ENCODE measurements at regions not wholly inside any gene's neighbourhood (a gene's known extent, or its start where the extent isn't known, plus 50 kb on each side); places are given as distances from the start of the nearest gene placed in this dataset.
"Not testable (repeated sequence)": the region's sequence is repeated elsewhere in the genome, so short reads cannot be mapped to it uniquely, and the experiment has no call there.

DNA sequence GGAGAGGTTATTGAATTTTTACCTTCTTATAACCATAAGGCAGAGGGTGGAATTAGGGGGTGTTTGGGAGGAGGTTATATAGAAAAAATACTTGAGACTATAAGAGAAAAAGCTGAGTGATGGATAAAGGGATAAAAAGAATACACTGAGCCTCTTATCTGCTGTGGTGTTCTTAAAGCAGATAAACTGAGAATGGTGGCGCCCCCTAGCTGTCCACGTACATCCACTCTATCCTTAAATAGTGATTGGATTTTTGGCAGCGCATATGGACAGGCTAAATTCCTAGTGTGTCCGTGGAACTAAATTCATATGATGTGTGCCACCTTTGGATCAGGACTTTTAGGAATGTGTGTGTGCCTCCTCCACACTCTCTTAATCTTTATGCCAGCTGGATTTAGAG is 121.1 kb downstream of the OXSM start:
- Histone ChIP-seq H3K4me1 (ENCODE audit: control insufficient read depth, insufficient read depth, low read length) (peaks cover 6% of the 10 kb centered on the region), H3K4me3 (ENCODE audit: low read depth, low read length) (no peak overlapping the region), H3K9me3 (ENCODE audit: control insufficient read depth, insufficient read depth, low read depth, low read length) (no peaks in the 10 kb centered on the region)

DNA sequence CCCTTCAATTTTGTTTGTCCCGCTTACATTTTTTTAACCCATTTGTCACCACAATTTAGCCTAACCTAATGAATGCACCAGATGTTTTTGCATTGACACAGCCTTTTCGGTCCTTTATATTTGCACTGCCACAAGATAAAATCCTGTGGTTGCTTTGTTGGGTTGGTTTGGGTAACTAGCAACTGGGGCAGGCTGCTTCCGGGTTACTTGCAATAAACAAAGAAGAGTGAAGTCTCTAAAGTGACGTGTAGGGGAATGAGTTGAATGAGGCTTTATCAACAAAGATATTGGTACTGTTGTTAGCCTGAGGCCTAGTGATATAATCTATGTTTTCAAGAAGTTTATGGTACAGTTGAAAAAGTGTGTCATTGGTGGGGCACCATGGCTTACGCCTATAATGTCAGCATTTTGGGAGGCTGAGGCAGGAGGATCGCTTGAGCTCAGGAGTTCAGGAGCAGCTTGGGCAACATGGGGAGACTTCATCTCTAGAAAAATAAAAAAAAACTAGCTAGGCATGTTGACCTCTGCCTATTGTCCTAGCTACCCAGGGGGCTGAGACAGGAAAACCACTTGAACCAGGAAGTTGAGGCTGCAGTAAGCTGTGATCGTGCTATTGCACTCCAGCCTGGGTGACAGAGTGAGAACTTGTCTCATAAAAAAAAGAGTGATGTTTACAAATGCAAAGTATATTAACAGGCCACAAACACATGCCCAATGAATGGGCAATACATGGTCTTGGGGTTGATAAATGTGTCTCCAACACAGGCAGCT is 121.8 kb downstream of the OXSM start:
- Histone ChIP-seq H3K36me3 (ENCODE audit: control insufficient read depth, insufficient read depth, low read length) (no peaks in the 10 kb centered on the region), H3K27ac (ENCODE audit: low read depth, low read length) (no peak overlapping the region)

More for the DNA sequence above, 121.1 kb downstream of the OXSM start:
- Histone ChIP-seq H3K27me3 (ENCODE audit: control insufficient read depth, insufficient read depth, low read length) (no peaks in the 10 kb centered on the region), H3K27ac (ENCODE audit: low read depth, low read length) (no peak overlapping the region), H3K36me3 (ENCODE audit: control insufficient read depth, insufficient read depth, low read length) (no peaks in the 10 kb centered on the region), H3K9ac (ENCODE audit: low read length) (no peak overlapping the region)

DNA sequence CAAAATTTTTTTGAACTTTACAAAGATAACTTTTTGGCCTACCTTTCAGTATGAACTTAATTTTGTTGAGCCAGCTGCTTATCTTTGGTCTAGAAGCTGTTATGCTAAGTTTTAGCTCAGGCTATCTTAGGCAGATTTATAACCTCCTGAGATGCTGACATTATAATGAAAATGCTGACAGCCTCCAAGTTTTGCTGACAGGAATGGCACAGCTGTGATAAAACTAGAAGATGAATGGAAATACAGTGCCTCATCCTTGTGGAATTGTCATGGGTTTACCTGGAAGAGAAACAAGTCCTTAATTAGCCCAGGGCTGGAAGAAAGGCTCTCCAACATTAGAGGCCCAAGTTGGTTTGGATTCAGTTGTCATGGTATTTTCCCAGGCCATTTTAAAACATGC is 123.3 kb downstream of the OXSM start:
- Histone ChIP-seq H3K9me3 (ENCODE audit: control insufficient read depth, insufficient read depth, low read depth, low read length) (no peaks in the 10 kb centered on the region), H3K27ac (ENCODE audit: low read depth, low read length) (no peak overlapping the region), H3K4me3 (ENCODE audit: low read depth, low read length) (no peak overlapping the region), H3K27me3 (ENCODE audit: control insufficient read depth, insufficient read depth, low read length) (no peaks in the 10 kb centered on the region), H3K36me3 (ENCODE audit: control insufficient read depth, insufficient read depth, low read length) (no peaks in the 10 kb centered on the region), H3K4me1 (ENCODE audit: control insufficient read depth, insufficient read depth, low read length) (no peaks in the 10 kb centered on the region), H3K9ac (ENCODE audit: low read length) (no peak overlapping the region)

More for the DNA sequence above, 121.8 kb downstream of the OXSM start:
- no peak overlapping the region for H3K4me3 ChIP-seq (ENCODE audit: low read depth, low read length)
- H3K27me3 ChIP-seq (ENCODE audit: control insufficient read depth, insufficient read depth, low read length) = no peaks in the 10 kb centered on the region
- H3K9ac ChIP-seq (ENCODE audit: low read length) = no peak overlapping the region
- H3K9me3 ChIP-seq (ENCODE audit: control insufficient read depth, insufficient read depth, low read depth, low read length) = no peaks in the 10 kb centered on the region
- H3K4me1 ChIP-seq (ENCODE audit: control insufficient read depth, insufficient read depth, low read length) = no peaks in the 10 kb centered on the region

DNA sequence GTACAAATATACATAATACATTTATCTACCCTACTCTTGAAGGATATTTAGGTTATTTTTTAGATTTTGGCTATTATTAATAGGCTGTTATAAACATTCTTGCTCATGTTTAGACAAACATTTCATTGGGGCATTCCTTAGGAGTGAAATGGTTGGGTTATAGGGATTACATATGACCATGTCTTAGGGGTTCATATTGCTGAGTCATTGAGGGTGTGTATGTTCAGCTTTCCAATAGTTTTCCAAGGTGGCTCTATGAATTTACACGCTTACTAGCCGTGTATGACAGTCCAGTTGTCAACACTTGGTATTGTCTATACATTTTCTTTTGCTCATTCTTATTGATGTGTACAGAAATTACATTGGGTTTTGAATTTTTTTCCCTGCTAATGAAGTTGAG is 125.8 kb downstream of the OXSM start:
- Histone ChIP-seq H3K36me3 (ENCODE audit: control insufficient read depth, insufficient read depth, low read length) (no peaks in the 10 kb centered on the region), H3K9ac (ENCODE audit: low read length) (no peak overlapping the region), H3K4me1 (ENCODE audit: control insufficient read depth, insufficient read depth, low read length) (no peaks in the 10 kb centered on the region), H3K27ac (ENCODE audit: low read depth, low read length) (no peak overlapping the region), H3K9me3 (ENCODE audit: control insufficient read depth, insufficient read depth, low read depth, low read length) (no peaks in the 10 kb centered on the region), H3K27me3 (ENCODE audit: control insufficient read depth, insufficient read depth, low read length) (no peaks in the 10 kb centered on the region), H3K4me3 (ENCODE audit: low read depth, low read length) (no peak overlapping the region)

DNA sequence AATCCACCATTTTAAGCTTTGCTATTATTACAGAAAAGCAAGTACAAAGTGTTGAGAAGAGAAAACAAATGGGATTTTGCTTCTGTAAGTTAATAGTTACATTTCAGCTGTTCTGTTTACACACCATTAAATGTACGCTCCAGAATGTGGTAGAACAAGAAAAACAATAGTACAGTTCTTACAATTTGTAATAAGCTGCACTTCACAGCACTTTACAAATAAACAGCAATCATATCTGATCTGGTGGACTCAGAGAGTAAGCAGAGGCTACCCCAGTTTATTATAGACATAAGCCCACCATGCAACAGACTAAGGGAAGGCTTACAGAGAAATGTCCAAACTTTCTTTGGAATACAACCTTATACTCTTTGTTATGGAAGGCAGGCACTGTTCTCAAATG is 126.4 kb downstream of the OXSM start:
- Histone ChIP-seq H3K9ac (ENCODE audit: low read length) (no peak overlapping the region), H3K27ac (ENCODE audit: low read depth, low read length) (no peak overlapping the region), H3K4me3 (ENCODE audit: low read depth, low read length) (no peak overlapping the region), H3K27me3 (ENCODE audit: control insufficient read depth, insufficient read depth, low read length) (no peaks in the 10 kb centered on the region), H3K9me3 (ENCODE audit: control insufficient read depth, insufficient read depth, low read depth, low read length) (no peaks in the 10 kb centered on the region), H3K4me1 (ENCODE audit: control insufficient read depth, insufficient read depth, low read length) (no peaks in the 10 kb centered on the region), H3K36me3 (ENCODE audit: control insufficient read depth, insufficient read depth, low read length) (no peaks in the 10 kb centered on the region)

- H3K4me3 ChIP-seq (ENCODE audit: low read depth, low read length); H3K4me1 ChIP-seq (ENCODE audit: control insufficient read depth, insufficient read depth, low read length); H3K27me3 ChIP-seq (ENCODE audit: control insufficient read depth, insufficient read depth, low read length); H3K36me3 ChIP-seq (ENCODE audit: control insufficient read depth, insufficient read depth, low read length); H3K9me3 ChIP-seq (ENCODE audit: control insufficient read depth, insufficient read depth, low read depth, low read length); H3K27ac ChIP-seq (ENCODE audit: low read depth, low read length); H3K9ac ChIP-seq (ENCODE audit: low read length): not testable (repeated sequence)
These were observed 142.1 kb downstream of the OXSM start for GRCh38 chr3:25931967-25932366.

- Histone ChIP-seq H3K27ac (ENCODE audit: low read depth, low read length) (no peak overlapping the region), H3K9me3 (ENCODE audit: control insufficient read depth, insufficient read depth, low read depth, low read length) (no peaks in the 10 kb centered on the region), H3K4me3 (ENCODE audit: low read depth, low read length) (no peak overlapping the region), H3K4me1 (ENCODE audit: control insufficient read depth, insufficient read depth, low read length) (no peaks in the 10 kb centered on the region), H3K9ac (ENCODE audit: low read length) (no peak overlapping the region), H3K36me3 (ENCODE audit: control insufficient read depth, insufficient read depth, low read length) (no peaks in the 10 kb centered on the region), H3K27me3 (ENCODE audit: control insufficient read depth, insufficient read depth, low read length) (no peaks in the 10 kb centered on the region)
These were observed 148.9 kb downstream of the OXSM start for GRCh38 chr3:25938566-25939325.

GRCh38 chr3:25940935-25941334 is 151.0 kb downstream of the OXSM start:
- H3K27ac ChIP-seq (ENCODE audit: low read depth, low read length) = no peak overlapping the region

DNA sequence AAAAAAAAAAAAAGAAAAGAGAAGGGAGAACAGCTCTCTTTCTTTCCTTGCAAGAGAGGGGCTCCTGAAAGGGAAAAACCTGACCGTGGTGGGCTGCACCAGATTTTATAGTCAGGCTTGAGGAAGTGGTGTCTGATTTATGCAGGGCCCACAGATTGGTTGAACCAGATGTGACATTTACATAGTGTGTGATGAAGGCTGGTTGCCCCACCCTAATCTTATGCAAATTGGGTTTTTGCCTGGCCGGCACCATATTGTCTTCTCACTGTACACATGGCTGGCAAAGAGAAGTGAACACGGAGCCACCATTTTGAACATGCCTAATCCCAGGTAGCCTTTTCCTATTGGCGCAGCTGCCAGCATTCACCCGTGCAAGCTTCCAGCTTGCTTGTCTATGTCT is 154.4 kb downstream of the OXSM start:
- Histone ChIP-seq H3K4me3 (ENCODE audit: low read depth, low read length) (no peak overlapping the region), H3K36me3 (ENCODE audit: control insufficient read depth, insufficient read depth, low read length) (no peaks in the 10 kb centered on the region), H3K27ac (ENCODE audit: low read depth, low read length) (no peak overlapping the region), H3K27me3 (ENCODE audit: control insufficient read depth, insufficient read depth, low read length) (no peaks in the 10 kb centered on the region), H3K9ac (ENCODE audit: low read length) (no peak overlapping the region), H3K4me1 (ENCODE audit: control insufficient read depth, insufficient read depth, low read length) (no peaks in the 10 kb centered on the region), H3K9me3 (ENCODE audit: control insufficient read depth, insufficient read depth, low read depth, low read length) (no peaks in the 10 kb centered on the region)

More at GRCh38 chr3:25940935-25941334, 151.0 kb downstream of the OXSM start:
- Histone ChIP-seq H3K9ac (ENCODE audit: low read length) (no peak overlapping the region), H3K36me3 (ENCODE audit: control insufficient read depth, insufficient read depth, low read length) (no peaks in the 10 kb centered on the region), H3K27me3 (ENCODE audit: control insufficient read depth, insufficient read depth, low read length) (no peaks in the 10 kb centered on the region), H3K4me1 (ENCODE audit: control insufficient read depth, insufficient read depth, low read length) (no peaks in the 10 kb centered on the region), H3K9me3 (ENCODE audit: control insufficient read depth, insufficient read depth, low read depth, low read length) (no peaks in the 10 kb centered on the region), H3K4me3 (ENCODE audit: low read depth, low read length) (no peak overlapping the region)

DNA sequence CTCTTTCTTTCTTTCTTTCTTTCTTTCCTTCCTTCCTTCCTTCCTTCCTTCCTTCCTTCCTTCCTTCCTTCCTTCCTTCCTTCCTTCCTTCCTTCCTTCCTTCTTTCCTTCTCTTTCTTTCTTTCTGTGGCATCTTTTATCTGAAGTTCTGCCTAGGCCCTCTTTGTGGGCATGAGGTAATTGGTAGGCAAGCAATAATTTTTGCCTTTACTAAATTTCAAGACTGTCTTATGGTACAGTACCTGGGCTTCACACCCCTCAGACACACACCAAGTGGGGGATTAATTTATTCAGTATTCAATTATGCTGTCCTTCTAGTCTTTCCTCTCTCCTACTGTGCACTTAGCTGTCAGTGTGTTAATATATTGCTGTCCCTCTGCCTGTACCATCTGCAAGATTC is 155.5 kb downstream of the OXSM start:
- Histone ChIP-seq H3K27ac (ENCODE audit: low read depth, low read length) (no peak overlapping the region), H3K4me1 (ENCODE audit: control insufficient read depth, insufficient read depth, low read length) (no peaks in the 10 kb centered on the region), H3K36me3 (ENCODE audit: control insufficient read depth, insufficient read depth, low read length) (no peaks in the 10 kb centered on the region), H3K27me3 (ENCODE audit: control insufficient read depth, insufficient read depth, low read length) (no peaks in the 10 kb centered on the region), H3K4me3 (ENCODE audit: low read depth, low read length) (no peak overlapping the region), H3K9ac (ENCODE audit: low read length) (no peak overlapping the region), H3K9me3 (ENCODE audit: control insufficient read depth, insufficient read depth, low read depth, low read length) (no peaks in the 10 kb centered on the region)

DNA sequence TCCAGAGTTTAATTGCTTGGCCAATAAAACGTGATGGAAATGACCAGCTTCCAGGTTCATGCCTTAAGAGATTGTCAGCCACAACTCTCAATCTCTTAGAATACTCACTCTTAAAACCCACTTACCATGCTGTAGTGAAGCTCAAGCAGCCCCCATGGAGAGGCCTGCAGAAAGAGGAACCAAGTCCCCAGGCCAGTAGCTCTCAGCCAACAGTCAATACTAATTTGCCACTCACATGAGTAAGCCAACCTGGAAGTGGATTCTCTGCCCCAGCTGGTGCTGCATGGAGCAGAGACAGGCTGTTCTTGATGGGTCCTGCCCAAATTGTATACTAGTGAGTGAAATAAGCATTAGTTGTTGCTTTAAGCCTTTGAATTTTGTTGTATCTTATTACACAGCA is 155.9 kb downstream of the OXSM start:
- Histone ChIP-seq H3K9ac (ENCODE audit: low read length) (no peak overlapping the region), H3K27ac (ENCODE audit: low read depth, low read length) (no peak overlapping the region)

More for the DNA sequence above, 155.9 kb downstream of the OXSM start:
- Histone ChIP-seq H3K9me3 (ENCODE audit: control insufficient read depth, insufficient read depth, low read depth, low read length) (no peaks in the 10 kb centered on the region), H3K4me1 (ENCODE audit: control insufficient read depth, insufficient read depth, low read length) (no peaks in the 10 kb centered on the region), H3K36me3 (ENCODE audit: control insufficient read depth, insufficient read depth, low read length) (no peaks in the 10 kb centered on the region), H3K4me3 (ENCODE audit: low read depth, low read length) (no peak overlapping the region), H3K27me3 (ENCODE audit: control insufficient read depth, insufficient read depth, low read length) (no peaks in the 10 kb centered on the region)
